ENCODE measurements at regions not wholly inside any gene's neighbourhood (a gene's known extent, or its start where the extent isn't known, plus 50 kb on each side); places are given as distances from the start of the nearest gene placed in this dataset.

- 84% methylated on average over 3 of the region's 3 CpGs for WGBS (ENCODE audit: low lambda C conversion rate, missing lambda C conversion rate)
- Histone ChIP-seq H3K4me3 (no peak overlapping the region), H3K27ac (peak overlapping the region; percentile 68), H3K9me2 (replicated peaks; ENCODE audit: insufficient read depth) (no peaks in the 10 kb centered on the region), H3K4me1 (ENCODE audit: insufficient read depth) (no peaks in the 10 kb centered on the region), H3K4me2 (no peak overlapping the region), H3K9me3 (ENCODE audit: low read depth) (no peaks in the 10 kb centered on the region), H3K27me3 (peaks cover 4% of the 10 kb centered on the region), H4K20me1 (ENCODE audit: insufficient read depth, poor library complexity, severe bottlenecking) (no peaks in the 10 kb centered on the region), H2AFZ (no peak overlapping the region), H3K79me2 (no peaks in the 10 kb centered on the region), H3K36me3 (replicated peaks; ENCODE audit: insufficient read depth, low read depth) (no peaks in the 10 kb centered on the region)
- no peak for TF ChIP-seq CTCF (IDR thresholded peaks at IDR 0.05; ENCODE audit: poor library complexity)
- no peak for TF ChIP-seq EZH2 (IDR thresholded peaks at IDR 0.05; ENCODE audit: borderline replicate concordance)
- no peak for TF ChIP-seq EZH2phosphoT487 (IDR thresholded peaks at IDR 0.05; ENCODE audit: low read depth, severe bottlenecking, unreplicated experiment)
- no peak for DNase-seq (ENCODE audit: low spot score)
These were observed 78.1 kb upstream of the CRHR1 start for GRCh38 chr17:45706033-45706432.

GRCh38 chr17:45708707-45709290 is 75.3 kb upstream of the CRHR1 start:
- Histone ChIP-seq H3K27me3 (peaks cover 4% of the 10 kb centered on the region), H2AFZ (no peak overlapping the region), H3K9me3 (ENCODE audit: low read depth) (no peaks in the 10 kb centered on the region), H4K20me1 (ENCODE audit: insufficient read depth, poor library complexity, severe bottlenecking) (no peaks in the 10 kb centered on the region), H3K36me3 (replicated peaks; ENCODE audit: insufficient read depth, low read depth) (no peaks in the 10 kb centered on the region), H3K9me2 (replicated peaks; ENCODE audit: insufficient read depth) (no peaks in the 10 kb centered on the region), H3K4me3 (no peak overlapping the region), H3K4me2 (no peak overlapping the region), H3K27ac (no peak overlapping the region), H3K79me2 (no peaks in the 10 kb centered on the region), H3K4me1 (ENCODE audit: insufficient read depth) (no peaks in the 10 kb centered on the region)
- 73% methylated on average over 5 of the region's 5 CpGs for WGBS (ENCODE audit: low lambda C conversion rate, missing lambda C conversion rate)
- TF ChIP-seq EZH2phosphoT487 (IDR thresholded peaks at IDR 0.05; ENCODE audit: low read depth, severe bottlenecking, unreplicated experiment) = no peak
- TF ChIP-seq CTCF (IDR thresholded peaks at IDR 0.05; ENCODE audit: poor library complexity) = no peak
- TF ChIP-seq EZH2 (IDR thresholded peaks at IDR 0.05; ENCODE audit: borderline replicate concordance) = no peak
- no peak for DNase-seq (ENCODE audit: low spot score)

GRCh38 chr17:45709728-45710288 is 74.3 kb upstream of the CRHR1 start:
- H3K9me2 ChIP-seq (replicated peaks; ENCODE audit: insufficient read depth) = no peaks in the 10 kb centered on the region
- H3K4me1 ChIP-seq (ENCODE audit: insufficient read depth) = no peaks in the 10 kb centered on the region
- no peak overlapping the region for H3K4me3 ChIP-seq
- TF ChIP-seq EZH2phosphoT487 (IDR thresholded peaks at IDR 0.05; ENCODE audit: low read depth, severe bottlenecking, unreplicated experiment) = no peak
- no peak for TF ChIP-seq EZH2 (IDR thresholded peaks at IDR 0.05; ENCODE audit: borderline replicate concordance)
- no peak for TF ChIP-seq CTCF (IDR thresholded peaks at IDR 0.05; ENCODE audit: poor library complexity)
- H3K36me3 ChIP-seq (replicated peaks; ENCODE audit: insufficient read depth, low read depth) = no peaks in the 10 kb centered on the region
- H3K27me3 ChIP-seq = peaks cover 7% of the 10 kb centered on the region
- no peak overlapping the region for H3K4me2 ChIP-seq
- no peaks in the 10 kb centered on the region for H4K20me1 ChIP-seq (ENCODE audit: insufficient read depth, poor library complexity, severe bottlenecking)
- H3K27ac ChIP-seq = no peak overlapping the region
- no peaks in the 10 kb centered on the region for H3K79me2 ChIP-seq
- WGBS (ENCODE audit: low lambda C conversion rate, missing lambda C conversion rate) = 61% methylated on average over 6 of the region's 6 CpGs
- no peak overlapping the region for H2AFZ ChIP-seq
- no peak for DNase-seq (ENCODE audit: low spot score)
- no peaks in the 10 kb centered on the region for H3K9me3 ChIP-seq (ENCODE audit: low read depth)
